ENCODE measurements at regions not wholly inside any gene's neighbourhood (a gene's known extent, or its start where the extent isn't known, plus 50 kb on each side); places are given as distances from the start of the nearest gene placed in this dataset.
A peak's percentile ranks its signal among the peaks of the same experiment; 100 is the strongest.

GRCh38 chr5:15371184-15371583 is 128.8 kb upstream of the FBXL7 start:
- H3K9me1 ChIP-seq (replicated peaks; ENCODE audit: control insufficient read depth, extremely low read depth, insufficient read depth, low read length) = no peaks in the 10 kb centered on the region
- no TSS peak for BruUV-seq (replicated peaks)
- H3K79me2 ChIP-seq (ENCODE audit: control insufficient read depth, insufficient read depth, low read length) = no peaks in the 10 kb centered on the region
- no peak overlapping the region for H3K27ac ChIP-seq (ENCODE audit: insufficient read depth, low read depth, low read length)
- peaks cover 0 to 3% of the 10 kb centered on the region in 2 experiments for H3K27me3 ChIP-seq (ENCODE audit: control insufficient read depth in 2 of 2, insufficient read depth in 2 of 2, low read length in 2 of 2)
- no peaks in the 10 kb centered on the region for H3K9me3 ChIP-seq (replicated peaks; ENCODE audit: control insufficient read depth, insufficient read depth, low read length)
- H3K4me2 ChIP-seq (ENCODE audit: insufficient read depth, low read length) = no peak overlapping the region
- intact Hi-C loops (cut with micrococcal nuclease) = no loop called here
- no peaks in the 10 kb centered on the region for H3K36me3 ChIP-seq (ENCODE audit: control insufficient read depth in 2 of 2, extremely low read depth in 1 of 2, insufficient read depth in 2 of 2, low read length in 2 of 2)
- DNase-seq (ENCODE audit: low read depth, low spot score) (no peak), FAIRE-seq (no peak)
- no peak overlapping the region for H3K9ac ChIP-seq (replicated peaks; ENCODE audit: extremely low read depth, insufficient read depth, low read length)
- no peak overlapping the region for H3K4me3 ChIP-seq (replicated peaks in 1 of 3; ENCODE audit: insufficient read depth in 1 of 3, low read depth in 1 of 3, low read length in 3 of 3)
- dilution Hi-C loops (cut with MboI; ENCODE audit: extremely low pct_ligation_motif_present, low sequenced_read_pairs) = no loop called here
- no peaks in the 10 kb centered on the region for H4K20me1 ChIP-seq (replicated peaks; ENCODE audit: control insufficient read depth, extremely low read depth, insufficient read depth, low read length)
- TF ChIP-seq JUN (IDR thresholded peaks at IDR 0.05; ENCODE audit: borderline replicate concordance, insufficient read depth, insufficient read length, low read depth) (no peak), MAX (IDR thresholded peaks at IDR 0.05; ENCODE audit: insufficient read depth, insufficient read length) (no peak), POLR2AphosphoS5 (IDR thresholded peaks at IDR 0.05; ENCODE audit: insufficient read depth, low read depth, low read length) (no peak), EZH2 (IDR thresholded peaks at IDR 0.05; ENCODE audit: borderline replicate concordance, low read depth, low read length, severe bottlenecking) (no peak), MYC (IDR thresholded peaks at IDR 0.05; ENCODE audit: low read depth, low read length) (no peak), POLR2A (IDR thresholded peaks at IDR 0.05; ENCODE audit: low read depth, low read length) (no peak)
- ChIA-PET CTCF (no interaction called here), POLR2A (no interaction called here)
- no peak overlapping the region for H2AFZ ChIP-seq (ENCODE audit: low read depth, low read length)
- peaks cover 25% of the 10 kb centered on the region for H3K4me1 ChIP-seq (ENCODE audit: control insufficient read depth, extremely low read depth, insufficient read depth, low read length)

- dilution Hi-C loops (cut with MboI; ENCODE audit: extremely low pct_ligation_motif_present, low sequenced_read_pairs) = no loop called here
- POLR2A ChIA-PET = no interaction called here
- Histone ChIP-seq H3K4me1 (ENCODE audit: control insufficient read depth, extremely low read depth, insufficient read depth, low read length) (peaks cover 43% of the 10 kb centered on the region), H3K27me3 (ENCODE audit: control insufficient read depth in 2 of 2, insufficient read depth in 2 of 2, low read length in 2 of 2) (no peaks in the 10 kb centered on the region), H4K20me1 (replicated peaks; ENCODE audit: control insufficient read depth, extremely low read depth, insufficient read depth, low read length) (no peaks in the 10 kb centered on the region), H2AFZ (ENCODE audit: low read depth, low read length) (no peak overlapping the region), H3K4me3 (replicated peaks in 1 of 3; ENCODE audit: insufficient read depth in 1 of 3, low read depth in 1 of 3, low read length in 3 of 3) (no peak overlapping the region), H3K9ac (replicated peaks; ENCODE audit: extremely low read depth, insufficient read depth, low read length) (no peak overlapping the region), H3K27ac (ENCODE audit: insufficient read depth, low read depth, low read length) (no peak overlapping the region), H3K79me2 (ENCODE audit: control insufficient read depth, insufficient read depth, low read length) (no peaks in the 10 kb centered on the region), H3K4me2 (ENCODE audit: insufficient read depth, low read length) (no peak overlapping the region), H3K36me3 (ENCODE audit: control insufficient read depth in 2 of 2, extremely low read depth in 1 of 2, insufficient read depth in 2 of 2, low read length in 2 of 2) (no peaks in the 10 kb centered on the region), H3K9me1 (replicated peaks; ENCODE audit: control insufficient read depth, extremely low read depth, insufficient read depth, low read length) (no peaks in the 10 kb centered on the region), H3K9me3 (replicated peaks; ENCODE audit: control insufficient read depth, insufficient read depth, low read length) (no peaks in the 10 kb centered on the region)
- FAIRE-seq (no peak), DNase-seq (ENCODE audit: low read depth, low spot score) (no peak)
- CTCF ChIA-PET = interaction anchor here (1.4 kb wide), 1 partner anchor 624 kb away, joined by 4 read pairs; no protein-coding TSS in a partner anchor
- TF ChIP-seq FOS (IDR thresholded peaks at IDR 0.05; ENCODE audit: borderline replicate concordance, insufficient read depth, low read length) (peak; percentile 6), MYC (IDR thresholded peaks at IDR 0.05; ENCODE audit: low read depth, low read length) (no peak)
- BruUV-seq (replicated peaks) = no TSS peak
- intact Hi-C loops (cut with micrococcal nuclease) = no loop called here
Measured at GRCh38 chr5:15368835-15369234, 131.1 kb upstream of the FBXL7 start.

All from endothelial cell of umbilical vein (primary cell).